ENCODE measurements at regions not wholly inside any gene's neighbourhood (a gene's known extent, or its start where the extent isn't known, plus 50 kb on each side); places are given as distances from the start of the nearest gene placed in this dataset.

- no peak for DNase-seq
Measured at GRCh38 chr20:20877079-20877478, 164.6 kb upstream of the RALGAPA2 start.

GRCh38 chr20:20875716-20876115 is 163.3 kb upstream of the RALGAPA2 start:
- DNase-seq: no peak

- DNase-seq: no peak
Measured at GRCh38 chr20:20872428-20872827, 160.0 kb upstream of the RALGAPA2 start.

- peak; percentile 59 to 75 (median 60) for DNase-seq
Measured at GRCh38 chr20:20869161-20869775, 156.8 kb upstream of the RALGAPA2 start.

- no peak for DNase-seq
Measured at GRCh38 chr20:20864351-20865096, 152.1 kb upstream of the RALGAPA2 start.

- peak; percentile 95 to 97 (median 95) for DNase-seq
Measured at GRCh38 chr20:20860078-20860806, 147.8 kb upstream of the RALGAPA2 start.

- no peak for DNase-seq
Measured at GRCh38 chr20:20859510-20859909, 147.1 kb upstream of the RALGAPA2 start.

- no peak for DNase-seq
Measured at GRCh38 chr20:20856956-20857355, 144.5 kb upstream of the RALGAPA2 start.

- peak in 2 of 3 donors; percentile 65 to 66 for DNase-seq
Measured at GRCh38 chr20:20856306-20856705, 143.9 kb upstream of the RALGAPA2 start.

- no peak for DNase-seq
Measured at GRCh38 chr20:20851385-20851784, 138.9 kb upstream of the RALGAPA2 start.

GRCh38 chr20:20850407-20850806 is 138.0 kb upstream of the RALGAPA2 start:
- DNase-seq: no peak

GRCh38 chr20:20849161-20849560 is 136.7 kb upstream of the RALGAPA2 start:
- DNase-seq: no peak

GRCh38 chr20:20847814-20848213 is 135.4 kb upstream of the RALGAPA2 start:
- no peak for DNase-seq

GRCh38 chr20:20843982-20844381 is 131.5 kb upstream of the RALGAPA2 start:
- no peak for DNase-seq

GRCh38 chr20:20839771-20840170 is 127.3 kb upstream of the RALGAPA2 start:
- DNase-seq: no peak

- peak; percentile 64 to 81 (median 71) for DNase-seq
Measured at GRCh38 chr20:20837574-20838021, 125.2 kb upstream of the RALGAPA2 start.

GRCh38 chr20:20836836-20837235 is 124.4 kb upstream of the RALGAPA2 start:
- DNase-seq: no peak

GRCh38 chr20:20835897-20836296 is 123.5 kb upstream of the RALGAPA2 start:
- no peak for DNase-seq

- no peak for DNase-seq
Measured at GRCh38 chr20:20834008-20834407, 121.6 kb upstream of the RALGAPA2 start.

GRCh38 chr20:20832715-20833114 is 120.3 kb upstream of the RALGAPA2 start:
- no peak for DNase-seq

GRCh38 chr20:20831794-20832193 is 119.3 kb upstream of the RALGAPA2 start:
- DNase-seq: no peak

GRCh38 chr20:20829681-20830080 is 117.2 kb upstream of the RALGAPA2 start:
- no peak for DNase-seq

- no peak for DNase-seq
Measured at GRCh38 chr20:20827992-20828597, 115.7 kb upstream of the RALGAPA2 start.

All from suppressor macrophage treated with lipopolysaccharide for 1 hour (primary cell).